HG02981 (cell line): ENCODE measurements at regions not wholly inside any gene's neighbourhood (a gene's known extent, or its start where the extent isn't known, plus 50 kb on each side); places are given as distances from the start of the nearest gene placed in this dataset.
"Not testable (repeated sequence)": the region's sequence is repeated elsewhere in the genome, so short reads cannot be mapped to it uniquely, and the experiment has no call there.

ENCODE experiments used
- ATAC-seq: cut with Tn5 transposase; IDR thresholded peaks from one replicate; pipeline ENCODE4 v1.9.1; 2021; ENCODE audit warnings: mild to moderate bottlenecking, moderate library complexity; ENCODE audit not compliant: unreplicated experiment

DNA sequence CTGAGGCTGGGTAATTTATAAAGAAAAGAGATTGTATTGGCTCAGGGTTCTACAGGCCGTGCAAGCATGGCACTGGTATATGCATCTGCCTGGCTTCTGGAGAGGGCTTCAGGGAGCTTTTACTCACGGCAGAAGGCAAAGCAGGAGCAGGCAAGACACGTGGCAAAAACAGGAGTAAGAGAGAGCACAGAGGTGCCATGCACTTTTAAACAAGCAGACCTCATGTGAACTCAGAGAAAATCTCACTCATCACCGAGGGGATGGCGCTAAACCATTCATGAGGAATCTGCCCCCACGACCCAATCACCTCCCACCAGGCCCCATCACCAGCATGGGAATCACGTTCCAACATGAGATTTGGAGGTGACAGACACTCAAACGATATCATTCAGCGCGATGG lies 400.7 kb upstream of the RUNX1 start:
- ATAC-seq, result no peak

DNA sequence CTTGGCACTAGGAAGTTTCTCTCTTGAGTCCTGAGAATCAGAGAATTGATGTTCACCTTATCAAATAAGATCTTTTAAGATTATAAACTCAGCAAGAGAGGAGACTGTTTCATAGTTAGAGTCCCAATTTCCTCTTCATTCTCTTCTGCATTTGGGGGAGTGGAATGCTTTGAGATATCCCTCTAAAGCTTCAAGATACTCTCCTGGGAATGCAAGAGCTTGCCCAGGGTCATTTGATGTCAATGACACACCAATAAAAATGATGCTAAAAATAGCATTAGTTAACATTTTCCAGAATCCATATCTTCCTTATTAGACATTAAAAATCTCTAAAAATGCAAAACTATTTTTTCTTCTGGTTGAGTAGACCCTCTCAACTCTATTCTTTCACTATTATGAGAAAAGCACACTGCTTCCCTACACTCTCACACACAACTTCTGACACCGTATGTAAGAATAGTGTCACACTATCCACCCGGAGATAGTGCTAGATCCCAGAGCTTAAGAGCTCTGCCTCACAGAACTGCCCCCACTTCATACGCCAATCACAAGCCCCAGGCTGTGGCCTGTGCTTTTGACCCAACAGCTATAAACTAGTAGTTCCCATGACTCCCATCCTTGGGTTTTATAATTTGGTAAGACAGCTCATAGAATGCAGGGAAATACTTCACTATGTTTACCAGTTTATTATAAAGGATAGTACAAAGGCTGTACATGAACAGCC lies 399.9 kb upstream of the RUNX1 start:
- ATAC-seq, result no peak

DNA sequence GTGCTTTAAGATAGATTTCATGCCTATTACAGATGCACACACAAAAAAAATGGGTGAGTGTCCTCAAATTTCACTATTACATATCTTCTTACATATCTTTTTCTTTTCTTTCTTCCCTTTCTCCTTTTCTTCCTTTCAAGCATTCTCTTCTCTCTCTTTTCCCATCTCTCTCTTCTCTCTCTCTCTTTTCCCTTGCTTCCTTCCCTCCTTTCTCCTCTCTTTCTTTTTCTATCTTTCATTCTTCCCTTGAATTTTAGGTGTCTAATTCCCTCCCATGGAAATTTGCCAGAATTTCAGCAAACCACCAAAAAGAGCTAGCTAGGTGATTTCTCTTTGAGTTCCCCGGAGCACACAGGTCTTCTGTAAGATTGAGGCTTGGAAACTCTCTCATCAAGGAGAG lies 395.3 kb upstream of the RUNX1 start:
- ATAC-seq, result no peak

DNA sequence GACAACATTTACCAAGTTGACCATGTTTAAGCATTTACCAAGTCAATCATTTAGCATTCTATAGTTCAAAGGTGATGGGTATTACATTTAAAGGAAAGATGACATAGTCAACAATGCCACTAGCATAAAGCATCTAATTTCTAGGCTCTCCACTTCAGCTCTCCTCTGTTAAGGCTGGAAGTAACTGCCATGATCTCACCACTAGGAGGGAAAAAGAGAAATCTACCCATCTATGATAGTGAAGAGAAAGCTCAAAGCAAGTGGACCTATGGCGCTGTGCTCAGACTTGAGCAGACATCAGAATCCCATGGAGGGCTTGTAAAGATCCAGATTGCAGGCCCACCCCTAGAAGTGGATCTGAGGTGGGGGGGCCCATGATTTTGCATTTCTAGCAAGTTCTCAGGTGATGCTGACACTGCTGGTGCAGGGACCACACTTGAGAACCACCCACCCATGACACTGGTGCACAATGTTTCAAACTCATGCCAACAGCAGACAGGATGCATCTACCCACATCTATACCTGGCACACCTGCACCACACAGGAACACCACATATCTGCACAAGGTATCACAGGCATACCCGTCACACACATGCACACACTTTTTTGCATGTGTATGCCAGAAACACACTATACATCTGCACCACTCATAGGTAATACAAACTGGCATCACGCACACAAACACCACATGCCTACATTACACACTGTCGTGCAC lies 392.9 kb upstream of the RUNX1 start:
- no peak for ATAC-seq

- ATAC-seq, result no peak
These were observed 389.7 kb upstream of the RUNX1 start for GRCh38 chr21:35438643-35439404.

- ATAC-seq, result no peak
These were observed 388.8 kb upstream of the RUNX1 start for GRCh38 chr21:35437941-35438340.

DNA sequence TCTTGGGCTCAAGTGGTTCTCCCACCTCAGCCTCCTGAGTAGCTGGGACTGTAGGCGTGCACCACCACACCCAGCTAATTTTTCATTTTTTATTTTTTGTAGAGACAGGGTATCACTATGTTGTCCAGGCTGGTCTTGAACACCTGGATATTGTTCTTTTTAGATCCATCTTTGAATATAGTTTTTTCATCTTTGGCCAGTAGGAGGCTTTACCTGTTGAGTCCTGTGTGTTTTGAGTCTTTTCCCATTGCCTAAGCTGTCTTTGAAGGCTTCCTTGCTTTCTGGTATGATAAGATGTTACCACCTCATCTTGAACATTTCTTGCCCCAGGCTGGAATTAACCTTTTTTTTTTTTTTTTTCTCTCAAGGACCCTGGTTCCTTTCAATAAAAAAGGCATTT lies 387.8 kb upstream of the RUNX1 start:
- no peak for ATAC-seq

DNA sequence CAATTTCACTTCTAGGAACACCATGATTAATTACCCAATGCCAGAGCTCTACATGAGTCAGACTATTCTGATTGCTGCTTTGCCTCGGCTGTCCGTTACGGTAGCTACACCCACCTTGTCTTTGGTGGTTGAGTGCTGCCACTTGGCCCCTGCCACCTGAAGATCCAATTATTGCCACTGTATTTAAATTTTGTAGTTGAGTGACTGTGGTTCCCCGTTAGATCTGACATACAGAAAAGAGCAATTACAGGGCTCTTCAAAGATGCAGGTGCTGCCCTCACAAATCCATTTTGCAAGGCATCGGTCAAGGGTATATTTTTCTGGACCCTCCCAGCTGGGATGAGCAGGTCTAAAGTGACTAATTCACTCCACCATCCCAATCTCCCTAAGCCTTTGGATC lies 383.5 kb upstream of the RUNX1 start:
- ATAC-seq, result not testable (repeated sequence)

DNA sequence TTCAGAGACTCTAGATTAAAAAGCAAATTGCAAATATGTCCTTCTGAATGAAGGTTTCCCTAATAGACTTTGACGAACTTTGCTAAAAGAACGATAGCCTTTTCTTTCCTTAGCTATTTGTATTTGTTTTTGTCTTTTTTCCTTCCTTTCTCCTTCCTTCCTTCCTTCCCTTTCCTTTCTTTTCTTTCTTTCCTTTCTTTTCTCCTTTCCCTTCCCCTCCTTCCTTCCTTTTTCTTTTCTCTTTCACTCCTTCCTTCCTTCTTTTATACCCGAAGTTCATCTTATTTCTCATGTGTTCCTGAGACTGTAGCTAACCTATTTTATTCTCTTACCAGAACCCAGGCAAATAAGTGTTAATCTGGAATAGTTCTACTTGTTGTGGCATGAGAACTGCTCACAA lies 381.2 kb upstream of the RUNX1 start:
- no peak for ATAC-seq

GRCh38 chr21:35428937-35429336 lies 379.8 kb upstream of the RUNX1 start:
- no peak for ATAC-seq

- no peak for ATAC-seq
These were observed 379.4 kb upstream of the RUNX1 start for GRCh38 chr21:35428489-35428888.

GRCh38 chr21:35428001-35428320 lies 378.9 kb upstream of the RUNX1 start:
- no peak for ATAC-seq

DNA sequence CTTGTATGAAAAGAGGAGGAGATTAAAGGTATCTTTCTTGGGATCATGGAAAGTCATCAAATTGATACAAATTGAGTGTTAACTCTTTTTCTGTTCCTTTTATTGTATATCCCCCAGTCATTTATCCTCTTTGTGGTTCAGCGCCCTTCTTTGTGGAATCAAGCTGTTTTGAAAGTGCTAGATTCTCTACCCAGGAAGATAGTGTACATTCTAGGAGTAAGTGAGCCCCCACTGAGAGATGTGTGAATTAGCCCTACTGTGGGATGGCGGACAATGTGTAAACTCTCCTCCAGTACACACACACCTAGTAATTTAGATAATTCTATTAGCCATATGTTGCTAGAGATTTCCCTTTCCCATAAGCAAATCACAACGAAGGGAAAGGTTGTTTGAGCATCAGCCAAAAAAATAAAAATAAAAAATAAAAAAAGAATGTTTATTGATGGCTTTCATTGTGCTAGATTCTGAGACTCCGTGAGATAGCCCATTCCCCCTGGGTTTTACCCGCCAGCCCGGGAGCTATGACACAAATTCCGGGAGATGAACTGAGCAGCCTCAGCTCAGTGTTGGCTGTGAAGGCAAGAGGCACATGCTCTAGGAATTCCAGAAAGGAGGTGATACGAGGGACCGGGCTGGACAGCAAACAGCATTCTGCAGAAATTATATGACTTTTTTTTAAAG lies 378.4 kb upstream of the RUNX1 start:
- no peak for ATAC-seq

DNA sequence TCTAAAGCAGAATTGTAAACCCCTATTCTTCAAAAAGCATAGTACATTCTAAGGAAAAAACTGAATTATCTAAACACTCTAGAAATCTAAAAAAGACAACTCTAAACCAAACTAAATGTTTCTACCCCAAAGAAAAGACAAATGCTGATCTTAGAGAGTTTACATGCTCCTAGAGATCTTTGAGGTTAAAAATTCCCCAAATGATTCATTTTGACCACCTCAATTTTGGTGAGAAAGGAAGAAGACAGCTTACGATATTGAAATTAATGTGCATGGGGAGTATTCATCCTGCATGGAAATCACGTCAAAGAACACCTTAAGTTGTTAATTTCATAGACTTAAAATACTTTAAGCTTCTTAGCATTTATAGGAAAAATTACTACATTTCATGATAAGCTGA lies 377.8 kb upstream of the RUNX1 start:
- no peak for ATAC-seq

DNA sequence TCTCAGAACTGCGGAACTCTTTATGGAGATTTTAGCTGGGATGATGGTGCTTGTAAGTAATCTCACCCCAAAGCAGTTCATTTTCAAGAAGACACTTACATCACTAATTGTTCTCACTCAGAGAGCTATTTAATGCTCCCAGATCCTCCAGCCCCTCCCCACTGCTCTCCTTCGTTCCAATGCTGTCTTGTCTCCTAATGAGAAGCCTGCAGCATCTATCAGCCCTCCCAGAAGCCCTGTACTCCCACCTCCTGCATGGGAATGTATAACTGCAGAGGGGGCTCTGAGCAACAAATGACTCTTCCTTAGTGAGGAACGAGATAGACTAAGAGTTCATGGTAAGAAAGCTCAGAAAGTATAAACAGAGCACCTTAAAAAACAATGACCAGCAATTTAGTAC lies 377.4 kb upstream of the RUNX1 start:
- ATAC-seq, result no peak

- no peak for ATAC-seq
These were observed 375.0 kb upstream of the RUNX1 start for GRCh38 chr21:35424122-35424521.

DNA sequence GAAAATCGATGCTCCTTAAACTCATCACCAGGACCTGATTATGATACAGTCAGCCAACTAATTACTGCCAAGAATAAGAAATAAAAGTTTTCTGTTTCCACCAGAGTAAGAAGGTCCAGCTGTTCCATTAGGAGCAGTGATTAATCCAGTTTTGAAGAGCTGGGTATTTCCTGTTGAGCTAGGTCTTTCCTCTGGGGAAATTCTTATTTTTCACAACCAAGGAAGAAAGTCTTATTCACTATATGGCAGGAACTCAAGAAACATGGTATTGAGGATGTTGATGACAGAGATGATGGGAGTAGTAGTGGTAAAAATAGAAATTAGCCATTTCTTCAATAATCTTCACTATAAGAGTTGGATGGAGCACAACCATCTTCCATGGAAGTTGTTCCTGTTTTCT lies 374.6 kb upstream of the RUNX1 start:
- ATAC-seq, result no peak

- ATAC-seq, result no peak
These were observed 372.9 kb upstream of the RUNX1 start for GRCh38 chr21:35422011-35422410.

GRCh38 chr21:35421221-35421620 lies 372.1 kb upstream of the RUNX1 start:
- ATAC-seq, result no peak

DNA sequence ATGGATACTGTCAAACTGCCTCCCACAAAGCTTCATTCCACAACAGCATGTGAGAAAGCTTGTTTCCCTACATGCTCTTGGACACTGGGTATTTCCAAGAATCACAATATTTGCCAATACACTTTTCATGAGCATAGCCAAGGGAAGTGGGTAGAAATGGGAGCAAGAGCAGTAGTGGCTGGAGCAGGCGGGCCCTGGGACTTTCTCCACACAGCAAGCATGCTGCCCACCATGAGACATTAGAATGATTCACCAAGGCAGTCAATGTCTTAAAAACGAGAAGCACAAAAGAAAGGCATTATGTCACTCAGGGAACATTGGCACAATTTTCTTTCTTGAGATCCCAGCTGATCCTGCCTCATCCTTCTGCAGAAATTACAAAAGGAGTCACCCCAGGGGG lies 371.6 kb upstream of the RUNX1 start:
- ATAC-seq, result no peak

- ATAC-seq, result no peak
These were observed 368.7 kb upstream of the RUNX1 start for GRCh38 chr21:35417762-35418161.
